Fibroblast of the aortic adventitia (primary cell): ENCODE measurements at regions not wholly inside any gene's neighbourhood (a gene's known extent, or its start where the extent isn't known, plus 50 kb on each side); places are given as distances from the start of the nearest gene placed in this dataset.

ENCODE experiments used
- DNase-seq: peaks from one replicate; pipeline ENCODE4 v3.0.0-alpha.2; 2010; ENCODE audit warnings: low read depth
- H3K4me3 ChIP-seq: 2 replicates; pipeline ENCODE4 v1.5.1; 2011; ENCODE audit warnings: low read depth, mild to moderate bottlenecking, control low read depth, low read length, moderate library complexity
- TF ChIP-seq, protein P1 (sequence below): IDR thresholded peaks from 2 replicates; pipeline ENCODE4 v1.5.1; 2011; ENCODE audit warnings: mild to moderate bottlenecking, low read length, control low read depth, inconsistent platforms; ENCODE audit not compliant: insufficient read depth

DNA sequence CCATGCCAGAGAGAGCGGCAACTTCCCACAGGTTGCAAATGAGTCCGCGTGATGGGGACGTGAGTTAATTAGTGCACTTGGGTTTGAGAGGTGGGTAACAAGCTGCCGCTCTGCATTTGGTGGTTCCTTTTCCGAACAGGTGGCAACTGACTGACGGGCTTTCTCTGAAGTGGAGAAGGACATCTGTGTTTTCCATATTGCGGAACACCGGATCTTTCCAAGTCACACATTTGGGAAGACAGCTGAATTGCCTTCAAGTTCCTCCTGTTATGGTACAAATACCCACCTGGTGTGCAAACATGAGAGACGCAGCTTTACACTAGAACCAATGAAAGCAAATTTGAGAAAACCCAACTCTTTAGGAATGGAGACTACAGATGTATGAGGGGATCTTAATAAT is 451.3 kb upstream of the ZFHX3 start:
- TF ChIP-seq, protein P1, sequence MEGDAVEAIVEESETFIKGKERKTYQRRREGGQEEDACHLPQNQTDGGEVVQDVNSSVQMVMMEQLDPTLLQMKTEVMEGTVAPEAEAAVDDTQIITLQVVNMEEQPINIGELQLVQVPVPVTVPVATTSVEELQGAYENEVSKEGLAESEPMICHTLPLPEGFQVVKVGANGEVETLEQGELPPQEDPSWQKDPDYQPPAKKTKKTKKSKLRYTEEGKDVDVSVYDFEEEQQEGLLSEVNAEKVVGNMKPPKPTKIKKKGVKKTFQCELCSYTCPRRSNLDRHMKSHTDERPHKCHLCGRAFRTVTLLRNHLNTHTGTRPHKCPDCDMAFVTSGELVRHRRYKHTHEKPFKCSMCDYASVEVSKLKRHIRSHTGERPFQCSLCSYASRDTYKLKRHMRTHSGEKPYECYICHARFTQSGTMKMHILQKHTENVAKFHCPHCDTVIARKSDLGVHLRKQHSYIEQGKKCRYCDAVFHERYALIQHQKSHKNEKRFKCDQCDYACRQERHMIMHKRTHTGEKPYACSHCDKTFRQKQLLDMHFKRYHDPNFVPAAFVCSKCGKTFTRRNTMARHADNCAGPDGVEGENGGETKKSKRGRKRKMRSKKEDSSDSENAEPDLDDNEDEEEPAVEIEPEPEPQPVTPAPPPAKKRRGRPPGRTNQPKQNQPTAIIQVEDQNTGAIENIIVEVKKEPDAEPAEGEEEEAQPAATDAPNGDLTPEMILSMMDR: no peak
- no peak overlapping the region for H3K4me3 ChIP-seq
- no peak for DNase-seq

DNA sequence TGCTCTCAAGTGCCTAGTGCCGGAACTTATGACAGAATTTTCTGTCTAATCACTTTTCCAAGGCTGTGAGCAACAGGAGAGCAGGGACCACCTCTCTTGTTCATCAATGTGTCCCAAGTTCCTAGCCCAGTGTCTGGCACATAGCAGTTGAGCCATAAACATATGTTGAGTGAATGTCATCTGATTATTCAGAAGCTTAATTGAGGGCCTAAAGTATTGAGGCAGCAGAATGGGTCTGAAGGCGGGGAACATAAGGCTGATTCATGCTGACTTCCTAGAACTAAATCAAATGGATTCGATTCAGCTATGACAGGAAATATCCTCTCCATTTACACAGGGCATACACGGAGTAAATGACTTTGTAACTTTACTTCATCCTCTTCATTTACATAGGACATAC is 438.0 kb upstream of the ZFHX3 start:
- DNase-seq: no peak
- no peak overlapping the region for H3K4me3 ChIP-seq
- TF ChIP-seq, protein P1: no peak

DNA sequence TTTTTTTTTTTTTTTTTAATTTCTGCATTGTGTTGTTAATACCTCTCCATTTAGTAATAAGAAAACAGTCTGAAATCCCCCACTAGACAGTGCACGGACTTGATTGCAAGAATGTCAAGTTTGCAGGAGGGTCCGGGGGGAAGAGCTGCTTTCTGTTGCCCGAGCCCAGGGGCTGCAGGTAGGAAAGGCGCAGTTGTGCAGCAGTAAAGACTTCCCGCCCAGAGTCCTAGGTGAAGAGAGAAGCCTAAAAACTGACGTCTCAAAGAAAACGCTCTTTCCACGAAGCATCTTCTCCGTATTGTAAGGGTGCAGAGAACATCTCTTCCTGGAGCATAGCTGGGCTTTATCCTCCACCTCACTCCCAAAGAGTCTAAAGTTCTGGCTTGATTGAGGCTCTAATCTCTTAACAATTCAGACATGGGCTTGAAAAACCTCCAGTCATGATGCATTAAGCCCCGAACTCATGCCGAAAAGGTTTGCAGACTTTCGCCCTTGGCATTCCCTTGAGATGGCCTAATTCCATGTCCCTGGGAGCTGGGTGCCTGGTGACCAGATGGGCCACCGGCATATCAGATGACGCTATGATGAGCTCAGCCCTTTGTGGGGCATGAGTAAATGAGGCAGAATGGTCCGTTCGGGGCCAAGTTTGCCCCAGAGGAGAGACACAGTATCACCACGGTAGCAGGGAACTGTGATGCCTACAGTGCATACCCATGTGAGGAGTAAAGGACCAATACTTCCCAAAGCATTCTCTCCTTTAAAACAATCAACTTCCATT is 436.2 kb upstream of the ZFHX3 start:
- DNase-seq: no peak
- TF ChIP-seq, protein P1: no peak
- H3K4me3 ChIP-seq: no peak overlapping the region

DNA sequence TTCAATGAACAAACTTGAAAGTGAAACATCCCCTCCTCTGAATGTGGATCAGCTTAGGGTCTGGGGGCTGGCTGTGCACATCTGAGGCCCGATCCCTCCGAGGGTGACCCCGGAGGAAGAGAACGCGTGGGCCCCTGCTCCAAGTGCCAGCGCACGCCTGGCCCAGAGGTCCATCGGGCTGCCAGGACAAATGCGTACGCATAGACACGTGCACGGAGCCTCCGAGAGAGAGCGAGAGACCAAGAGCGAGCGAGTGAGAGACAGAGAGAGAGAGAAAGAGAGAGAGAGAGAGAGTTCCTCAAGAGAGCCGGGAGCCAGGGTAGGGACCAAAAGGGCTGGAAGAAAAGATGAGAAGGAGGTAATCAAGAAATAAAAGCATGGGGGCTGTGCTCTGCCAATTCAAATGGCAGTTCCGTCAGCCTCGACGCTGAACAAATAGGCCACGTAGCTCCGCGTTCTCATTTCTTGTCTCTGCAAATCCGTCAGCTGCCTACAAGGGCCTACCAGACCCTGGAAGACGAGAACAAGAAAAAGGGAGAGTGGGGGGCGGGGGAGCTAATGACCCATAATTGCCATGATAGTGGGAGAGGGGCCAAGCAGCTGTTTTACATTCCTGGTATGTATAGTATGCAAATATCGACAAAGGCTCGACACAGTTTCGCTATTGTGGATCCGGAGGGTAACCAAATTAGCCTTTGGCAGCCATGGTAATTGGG is 435.3 kb upstream of the ZFHX3 start:
- TF ChIP-seq, protein P1: no peak
- no peak for DNase-seq
- no peak overlapping the region for H3K4me3 ChIP-seq

DNA sequence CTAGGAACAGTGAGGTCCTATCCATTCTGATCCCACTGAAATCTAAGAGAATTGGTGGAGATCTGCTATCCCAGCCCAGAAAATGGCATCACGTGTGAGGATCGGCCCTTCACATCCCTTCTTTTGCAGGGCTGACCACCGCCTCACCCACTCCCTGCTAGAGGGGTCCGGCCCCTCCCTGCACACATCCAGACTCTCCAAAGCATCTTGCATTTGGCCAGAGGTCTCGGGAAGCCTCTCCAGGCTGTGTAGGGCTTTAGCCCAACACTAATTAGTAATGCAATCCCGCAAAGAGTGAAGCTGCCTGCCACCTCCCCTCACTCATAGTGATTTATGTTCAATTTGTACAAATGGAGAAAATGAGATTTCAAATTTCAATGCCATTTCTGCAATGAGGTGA is 434.4 kb upstream of the ZFHX3 start:
- H3K4me3 ChIP-seq: no peak overlapping the region
- TF ChIP-seq, protein P1: no peak
- DNase-seq: no peak

DNA sequence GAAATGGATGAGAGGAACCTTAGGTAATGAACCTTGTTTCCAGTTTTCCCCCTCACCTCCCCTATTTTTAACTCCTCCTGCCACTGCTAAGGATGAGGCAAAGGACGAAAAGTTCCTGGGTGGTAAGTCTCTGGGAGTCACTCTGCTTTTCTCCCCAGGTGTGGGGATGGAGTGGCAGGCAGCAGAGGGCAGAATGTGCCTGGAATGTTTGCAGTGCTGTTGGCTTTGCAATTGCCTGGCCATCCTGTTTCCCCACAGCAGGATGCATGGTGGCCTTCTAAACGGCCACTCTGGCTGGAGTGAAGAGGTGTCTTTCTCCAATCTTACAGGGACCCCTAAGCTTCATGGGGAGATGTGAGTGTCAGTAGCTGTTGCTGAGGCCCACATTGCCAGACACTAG is 432.5 kb upstream of the ZFHX3 start:
- H3K4me3 ChIP-seq: no peak overlapping the region
- TF ChIP-seq, protein P1: no peak
- no peak for DNase-seq
